ENCODE measurements at regions not wholly inside any gene's neighbourhood (a gene's known extent, or its start where the extent isn't known, plus 50 kb on each side); places are given as distances from the start of the nearest gene placed in this dataset.
"Not testable (repeated sequence)": the region's sequence is repeated elsewhere in the genome, so short reads cannot be mapped to it uniquely, and the experiment has no call there.

- DNase-seq (ENCODE audit: low read depth in 2 of 2): no peak
Observed at GRCh38 chr1:182163821-182164223, 102.3 kb upstream of the ZNF648 start.

DNA sequence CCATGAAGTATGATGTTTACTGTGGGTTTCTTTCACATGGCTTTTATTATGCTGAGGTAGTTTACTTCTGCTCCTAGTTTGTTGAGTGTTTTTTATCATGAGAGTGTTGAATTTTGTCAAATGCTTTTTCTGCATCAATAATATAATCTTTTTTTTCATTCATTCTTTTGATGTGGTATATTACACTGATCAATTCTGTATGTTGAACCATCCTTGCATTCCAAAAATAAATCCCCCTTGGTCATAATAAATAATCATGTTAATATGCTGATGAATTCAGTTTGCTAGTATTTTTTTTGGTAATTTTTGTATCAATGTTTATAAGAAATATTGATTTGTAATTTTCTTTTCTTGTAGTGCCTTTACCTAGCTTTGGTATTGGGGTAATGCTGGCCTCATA, 97.9 kb upstream of the ZNF648 start:
- DNase-seq (ENCODE audit: low read depth in 2 of 2): no peak

GRCh38 chr1:182157187-182157586, 95.7 kb upstream of the ZNF648 start:
- DNase-seq (ENCODE audit: low read depth in 2 of 2): no peak

- not testable (repeated sequence) for DNase-seq (ENCODE audit: low read depth in 2 of 2)
Observed at GRCh38 chr1:182154425-182154824, 92.9 kb upstream of the ZNF648 start.

DNA sequence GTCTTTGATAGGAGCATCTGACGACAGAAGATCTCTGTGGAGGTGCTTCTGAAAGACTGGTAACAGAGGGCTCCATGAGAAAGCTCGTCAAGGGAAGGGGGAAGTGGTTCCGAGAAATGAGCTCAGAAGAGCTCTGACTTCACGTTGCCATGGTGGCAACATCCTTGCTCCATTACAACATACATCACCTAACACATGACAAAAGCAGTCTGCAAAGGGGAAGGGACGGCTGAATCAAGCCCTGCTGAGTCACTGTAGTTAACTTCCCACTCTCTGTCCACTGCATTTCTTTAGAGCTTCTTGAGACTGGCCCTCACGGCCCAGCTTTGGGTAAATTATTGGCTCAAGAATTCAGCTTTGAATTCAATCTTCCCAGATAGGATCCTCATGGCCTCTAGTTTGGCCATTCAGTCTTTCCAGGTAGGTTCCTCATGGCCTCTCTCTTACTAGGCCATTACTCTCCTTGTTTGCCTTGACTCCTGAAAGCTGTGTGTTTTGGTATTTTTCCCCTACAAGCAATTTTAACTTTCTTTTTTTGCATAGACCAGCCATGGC, 88.0 kb upstream of the ZNF648 start:
- DNase-seq (ENCODE audit: low read depth in 2 of 2): no peak

DNA sequence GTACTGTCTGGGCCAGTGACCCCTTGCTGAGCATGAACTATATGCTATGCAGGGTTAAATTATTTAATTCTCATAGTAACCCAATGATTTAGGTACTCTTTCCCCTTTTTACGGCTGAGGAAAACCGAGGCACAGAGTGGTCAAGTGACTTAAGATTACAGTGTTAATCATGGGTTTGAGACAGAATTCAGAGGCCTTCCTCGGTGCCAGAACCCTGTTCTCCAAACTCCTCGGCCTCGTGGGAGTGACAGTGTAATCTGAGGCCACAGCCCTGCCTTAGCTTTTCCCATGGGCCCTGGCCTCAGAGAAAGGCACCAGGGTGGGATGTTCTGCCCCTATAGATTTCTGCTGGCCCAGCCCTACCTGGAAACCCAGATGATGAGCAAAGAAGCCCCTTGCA, 86.4 kb upstream of the ZNF648 start:
- no peak for DNase-seq (ENCODE audit: low read depth in 2 of 2)

DNA sequence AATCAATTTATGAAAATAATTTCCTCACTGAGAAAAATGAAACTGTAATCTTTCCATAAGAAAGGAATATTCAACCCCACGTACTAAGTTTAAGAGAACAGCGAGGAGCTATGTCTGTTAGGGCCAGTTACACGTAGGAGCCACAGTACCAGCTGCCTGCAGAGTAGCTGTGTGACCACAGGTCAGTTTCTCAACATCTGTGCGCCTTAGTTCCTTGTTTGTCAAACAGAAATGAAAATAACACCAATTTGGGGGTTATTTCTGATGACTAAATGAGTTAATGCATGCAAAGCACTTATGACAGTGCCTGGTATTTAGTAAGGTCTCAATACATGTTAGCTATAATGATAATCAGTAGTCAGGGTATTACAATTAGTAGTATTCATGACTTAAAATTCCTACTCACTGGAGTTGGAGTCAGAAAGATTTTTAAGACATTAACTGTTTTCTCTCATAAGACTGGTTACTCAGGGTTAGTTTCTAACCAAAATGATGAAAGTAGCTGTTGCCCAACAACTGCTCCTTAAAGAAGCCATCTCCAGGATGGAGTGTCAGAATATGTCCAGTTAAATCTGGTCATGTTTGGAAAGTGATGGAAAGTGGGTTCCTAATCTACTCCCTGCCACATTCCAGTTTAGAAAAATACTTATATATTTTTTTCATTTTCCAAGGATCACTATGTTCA, 85.8 kb upstream of the ZNF648 start:
- no peak for DNase-seq (ENCODE audit: low read depth in 2 of 2)

DNA sequence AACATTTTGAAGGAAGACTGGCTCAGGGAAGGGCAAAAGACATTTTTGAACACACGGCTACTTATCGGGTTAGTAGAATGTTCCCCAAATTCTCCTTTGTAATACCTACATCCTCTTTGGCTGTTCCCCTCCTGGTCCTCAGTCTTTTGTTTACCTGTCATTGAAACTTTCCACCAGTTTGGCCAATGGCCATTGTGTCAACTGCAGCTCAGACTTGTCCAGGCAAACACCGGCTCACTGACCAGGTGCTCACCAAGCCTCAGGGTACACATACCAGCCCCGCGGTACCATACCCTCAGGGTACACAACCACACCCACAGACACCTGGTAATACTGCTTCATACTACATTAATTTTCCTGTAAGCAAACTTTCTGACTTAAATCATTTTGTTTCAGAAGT, 84.8 kb upstream of the ZNF648 start:
- no peak for DNase-seq (ENCODE audit: low read depth in 2 of 2)

- no peak for DNase-seq (ENCODE audit: low read depth in 2 of 2)
Observed at GRCh38 chr1:182145441-182145840, 83.9 kb upstream of the ZNF648 start.

DNA sequence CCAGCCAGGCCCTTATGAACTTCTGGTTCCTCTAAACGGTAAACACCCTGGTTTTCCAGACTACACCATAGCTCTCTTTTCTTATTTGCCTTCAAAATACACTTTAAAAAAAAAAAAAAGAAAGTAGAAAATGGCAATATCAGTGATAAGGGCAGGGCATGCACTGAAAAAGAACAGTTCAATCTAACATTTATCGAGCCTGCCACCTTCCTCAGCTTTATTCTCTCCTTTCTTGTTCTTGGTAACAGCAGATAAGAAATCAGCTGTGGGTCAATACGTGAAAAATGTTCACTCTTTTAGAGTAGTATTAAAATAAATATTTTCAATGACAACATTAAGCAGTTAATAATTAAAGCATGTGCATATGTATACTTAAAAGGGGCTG, 83.1 kb upstream of the ZNF648 start:
- DNase-seq (ENCODE audit: low read depth in 2 of 2): no peak

- DNase-seq (ENCODE audit: low read depth in 2 of 2): no peak
Observed at GRCh38 chr1:182143825-182144645, 82.5 kb upstream of the ZNF648 start.

GRCh38 chr1:182143154-182143657, 81.7 kb upstream of the ZNF648 start:
- DNase-seq (ENCODE audit: low read depth in 2 of 2): peak; percentile 64 to 70

DNA sequence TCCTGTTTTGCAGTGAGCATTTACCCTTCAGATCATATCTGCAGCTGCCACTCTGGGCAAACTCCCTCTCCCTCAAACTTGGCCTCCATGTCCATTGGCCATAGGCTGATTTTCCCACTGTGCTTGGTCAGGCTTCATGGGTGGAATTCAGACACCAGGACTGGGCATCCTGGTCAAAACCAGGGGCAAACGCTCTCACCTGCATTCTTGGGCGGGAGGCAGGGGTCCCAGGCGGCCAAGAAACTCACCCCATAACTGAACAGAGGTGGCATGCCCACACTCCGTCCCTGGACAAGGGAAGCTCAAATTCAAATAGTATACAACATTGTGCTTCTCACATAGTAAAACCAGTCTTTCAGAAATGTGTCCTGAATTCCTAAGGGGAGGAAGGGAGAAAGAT, 81.1 kb upstream of the ZNF648 start:
- no peak for DNase-seq (ENCODE audit: low read depth in 2 of 2)

- DNase-seq (ENCODE audit: low read depth in 2 of 2): no peak
Observed at GRCh38 chr1:182141040-182141439, 79.5 kb upstream of the ZNF648 start.

- DNase-seq (ENCODE audit: low read depth in 2 of 2): no peak
Observed at GRCh38 chr1:182139496-182139895, 78.0 kb upstream of the ZNF648 start.

- DNase-seq (ENCODE audit: low read depth in 2 of 2): no peak
Observed at GRCh38 chr1:182137546-182137945, 76.0 kb upstream of the ZNF648 start.

GRCh38 chr1:182135946-182136345, 74.4 kb upstream of the ZNF648 start:
- no peak for DNase-seq (ENCODE audit: low read depth in 2 of 2)

- DNase-seq (ENCODE audit: low read depth in 2 of 2): no peak
Observed at GRCh38 chr1:182134257-182134656, 72.7 kb upstream of the ZNF648 start.

DNA sequence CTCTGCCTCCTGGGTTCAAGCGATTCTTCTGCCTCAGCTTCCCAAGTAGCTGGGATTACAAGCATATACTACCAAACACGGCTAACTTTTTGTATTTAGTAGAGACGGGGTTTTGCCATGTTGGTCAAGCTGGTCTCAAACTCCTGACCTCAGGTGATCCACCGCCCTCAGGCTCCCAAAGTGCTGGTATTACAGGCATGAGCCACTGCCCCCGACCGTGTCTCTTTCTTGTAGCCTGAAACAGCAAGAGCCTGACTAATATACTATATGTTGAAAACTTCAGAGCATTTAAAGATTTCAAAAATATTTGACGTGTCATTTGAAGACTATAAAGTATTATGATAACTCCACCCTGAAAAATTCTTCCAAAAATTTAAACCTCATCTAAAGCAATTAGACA, 71.7 kb upstream of the ZNF648 start:
- DNase-seq (ENCODE audit: low read depth in 2 of 2): no peak

DNA sequence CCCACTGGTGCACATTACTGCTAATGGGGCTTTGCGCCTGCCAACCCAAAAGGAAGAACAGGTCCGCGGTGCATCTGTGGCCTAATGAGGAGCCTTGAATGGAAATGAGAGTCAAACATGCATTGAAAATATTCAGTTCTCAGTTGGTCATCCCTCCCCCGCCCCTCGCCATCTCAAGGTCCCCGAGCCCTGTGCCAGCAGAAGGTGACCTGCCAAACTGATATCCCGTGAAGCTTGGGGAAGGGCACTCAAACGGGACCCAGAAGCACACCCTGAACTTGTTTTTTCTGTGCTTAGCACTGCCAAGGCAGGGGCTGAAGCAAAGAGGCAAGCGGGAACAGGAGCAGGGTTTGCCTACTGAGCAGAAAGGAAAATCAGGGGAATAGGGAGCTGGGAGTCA, 67.9 kb upstream of the ZNF648 start:
- no peak for DNase-seq (ENCODE audit: low read depth in 2 of 2)

- DNase-seq (ENCODE audit: low read depth in 2 of 2): no peak
Observed at GRCh38 chr1:182128502-182128901, 67.0 kb upstream of the ZNF648 start.

- no peak for DNase-seq (ENCODE audit: low read depth in 2 of 2)
Observed at GRCh38 chr1:182127656-182128055, 66.1 kb upstream of the ZNF648 start.

- no peak for DNase-seq (ENCODE audit: low read depth in 2 of 2)
Observed at GRCh38 chr1:182126272-182126800, 64.8 kb upstream of the ZNF648 start.

Data from stimulated activated CD8-positive, alpha-beta memory T cell treated with anti-CD3 and anti-CD28 coated beads, Interleukin-15, amount 100 ng/mL, for 48 hours (primary cell).